ENCODE measurements at regions not wholly inside any gene's neighbourhood (a gene's known extent, or its start where the extent isn't known, plus 50 kb on each side); places are given as distances from the start of the nearest gene placed in this dataset.

GRCh38 chr9:16221366-16221765, 649.1 kb downstream of the BNC2 start:
- TF ChIP-seq POLR2AphosphoS5 (IDR thresholded peaks at IDR 0.05; ENCODE audit: control insufficient read depth, insufficient read depth, low read depth, low read length) = no peak
- no peak for TF ChIP-seq ELF1 (tag; IDR thresholded peaks at IDR 0.05)
- TF ChIP-seq SIN3A (IDR thresholded peaks at IDR 0.05; ENCODE audit: borderline replicate concordance in 2 of 2, control insufficient read depth in 1 of 2, low read depth in 2 of 2, low read length in 2 of 2) = no peak
- no peak for TF ChIP-seq REST (IDR thresholded peaks at IDR 0.05; ENCODE audit: borderline replicate concordance)
- TF ChIP-seq REST (CRISPR knock-in tag; IDR thresholded peaks at IDR 0.05; ENCODE audit: low read depth) = no peak
- no peak for TF ChIP-seq CTCF (IDR thresholded peaks at IDR 0.05 in 2 of 3, conservative IDR thresholded peaks at IDR 0.05 in 1 of 3; ENCODE audit: insufficient read depth in 2 of 3, low read depth in 1 of 3, low read length in 3 of 3)
- TF ChIP-seq PREB (CRISPR knock-in tag; IDR thresholded peaks at IDR 0.05) = no peak
- TF ChIP-seq YY1 (IDR thresholded peaks at IDR 0.05; ENCODE audit: borderline replicate concordance in 1 of 3, control insufficient read depth in 1 of 3, extremely low read depth in 1 of 3, insufficient read depth in 3 of 3, insufficient read length in 1 of 3, insufficient replicate concordance in 2 of 3, low read depth in 1 of 3, low read length in 2 of 3) = no peak
- TF ChIP-seq CHD2 (IDR thresholded peaks at IDR 0.05; ENCODE audit: low read depth, low read length) = no peak
- TF ChIP-seq ZFP30 (CRISPR knock-in tag; IDR thresholded peaks at IDR 0.05; ENCODE audit: borderline replicate concordance) = no peak

Data from K562 (cell line).